Stromal cell of bone marrow (primary cell): ENCODE measurements at regions not wholly inside any gene's neighbourhood (a gene's known extent, or its start where the extent isn't known, plus 50 kb on each side); places are given as distances from the start of the nearest gene placed in this dataset.
"Not testable (repeated sequence)": the region's sequence is repeated elsewhere in the genome, so short reads cannot be mapped to it uniquely, and the experiment has no call there.

Experiments used
- DNase-seq: peaks from one replicate; pipeline ENCODE4 v3.0.0-alpha.2; 2012; ENCODE audit warnings: low read depth

DNA sequence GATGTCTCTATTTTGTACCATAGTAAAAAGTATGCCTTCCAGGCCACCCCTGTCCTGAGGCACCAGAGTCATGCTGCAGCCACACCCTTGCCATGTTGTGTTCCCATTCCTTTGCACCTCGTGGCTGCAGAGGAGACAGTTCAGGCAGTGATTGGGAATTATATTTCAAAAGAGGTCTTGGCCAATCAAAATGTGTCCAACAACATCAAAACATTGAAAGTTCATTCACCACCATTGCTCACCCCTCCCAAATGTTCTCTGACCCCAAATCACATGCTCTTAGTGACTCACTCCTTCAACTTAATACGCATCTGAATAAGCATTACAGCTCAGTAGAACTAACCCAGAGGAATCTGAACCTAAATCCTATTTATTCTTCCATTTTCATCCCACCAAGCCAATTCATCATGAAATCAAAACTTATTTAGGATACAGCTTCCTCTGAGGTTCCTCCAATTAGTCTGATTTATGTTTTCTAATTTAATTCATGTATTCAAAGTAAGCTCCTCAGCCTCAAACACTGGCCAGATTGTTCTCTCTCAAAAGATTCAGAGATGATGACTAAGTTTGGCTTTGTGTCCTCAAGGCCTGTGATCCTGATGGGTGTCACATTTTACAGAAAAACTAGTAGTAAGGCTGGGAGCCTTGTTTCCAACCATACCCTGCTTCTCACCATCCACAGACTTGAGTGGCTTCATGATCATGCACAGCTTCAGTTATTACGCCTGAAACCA is 323.2 kb upstream of the INTU start:
- DNase-seq = peak; percentile 86

- no peak for DNase-seq
Measured at GRCh38 chr4:127311371-127311770, 321.4 kb upstream of the INTU start.

- DNase-seq = no peak
Measured at GRCh38 chr4:127311924-127312323, 320.8 kb upstream of the INTU start.

- no peak for DNase-seq
Measured at GRCh38 chr4:127313767-127314166, 319.0 kb upstream of the INTU start.

GRCh38 chr4:127327491-127327890 is 305.3 kb upstream of the INTU start:
- DNase-seq = no peak

DNA sequence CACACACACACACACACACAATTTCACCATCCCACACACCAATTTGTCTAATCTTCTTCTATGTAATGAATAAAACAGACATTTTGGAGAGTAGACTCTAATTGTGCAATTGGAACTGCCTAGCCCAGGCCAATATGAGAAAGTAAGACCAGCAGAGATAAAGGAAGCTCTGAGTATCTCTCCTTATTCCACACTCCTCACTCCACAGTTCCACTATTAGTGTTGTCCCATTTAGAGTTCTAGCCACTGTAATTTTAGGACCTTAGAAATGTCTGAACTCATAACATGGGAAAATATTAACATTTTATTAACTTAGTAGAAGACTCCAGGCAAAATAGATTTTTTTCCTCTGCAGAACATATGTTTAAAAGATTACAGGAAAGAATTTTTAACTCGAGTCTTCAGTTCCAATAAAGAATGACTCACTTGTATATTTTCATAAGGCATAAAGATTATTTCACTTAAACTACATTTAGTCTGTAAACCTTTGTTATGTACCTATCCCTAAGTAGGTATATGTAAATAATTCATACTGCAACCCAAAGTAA is 297.6 kb upstream of the INTU start:
- DNase-seq = no peak

DNA sequence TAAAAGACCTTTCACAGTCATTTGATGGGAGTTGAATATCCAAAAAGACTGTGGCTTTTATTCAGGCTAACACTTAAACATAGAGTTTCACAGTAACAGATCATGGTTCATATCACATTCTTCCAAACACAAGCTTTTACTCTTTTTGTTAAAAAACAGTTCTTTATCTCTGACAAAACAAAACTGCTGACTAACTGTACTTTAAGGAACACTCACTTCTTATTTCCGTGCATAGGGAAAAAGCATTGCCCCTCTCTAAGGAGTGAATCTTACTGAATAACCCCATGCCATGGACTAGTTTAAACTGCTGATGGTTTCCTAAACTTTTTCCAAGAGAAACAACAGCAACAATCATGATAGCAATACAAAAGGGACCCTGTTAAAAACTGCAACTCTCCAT is 297.0 kb upstream of the INTU start:
- no peak for DNase-seq

DNA sequence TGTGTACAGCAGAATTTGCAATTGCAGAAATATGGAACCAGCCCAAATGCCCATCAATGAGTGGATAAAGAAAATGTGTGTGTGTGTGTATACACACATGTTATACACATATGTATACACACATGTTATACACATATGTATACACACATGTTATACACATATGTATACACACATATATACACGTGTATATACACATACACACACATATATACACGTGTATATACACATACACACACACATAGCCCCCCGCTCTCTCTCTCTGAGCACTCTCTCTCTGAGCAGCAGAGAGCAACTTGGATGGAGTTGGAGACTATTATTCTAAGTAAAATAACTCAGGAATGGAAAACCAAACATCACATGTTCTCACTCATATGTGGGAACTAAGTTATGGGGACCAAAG is 289.6 kb upstream of the INTU start:
- DNase-seq = not testable (repeated sequence)

DNA sequence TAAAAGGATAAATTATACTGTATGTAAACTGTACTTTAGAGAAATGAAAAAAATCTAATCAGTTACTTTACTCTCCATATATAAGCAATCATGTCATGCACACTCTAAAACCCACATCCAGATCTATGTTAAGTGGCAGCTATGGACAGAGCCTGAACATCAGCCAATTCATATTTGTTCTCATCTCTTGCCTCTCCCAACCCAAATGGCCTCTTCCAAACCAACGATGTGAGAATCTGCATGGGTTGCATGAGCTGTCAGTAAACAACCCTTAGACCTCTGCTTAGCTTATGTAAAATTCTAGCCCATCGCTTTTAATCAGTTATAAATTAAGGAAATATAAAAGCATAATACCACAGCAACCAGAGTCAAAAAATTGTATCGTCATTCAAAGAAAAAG is 288.7 kb upstream of the INTU start:
- no peak for DNase-seq

DNA sequence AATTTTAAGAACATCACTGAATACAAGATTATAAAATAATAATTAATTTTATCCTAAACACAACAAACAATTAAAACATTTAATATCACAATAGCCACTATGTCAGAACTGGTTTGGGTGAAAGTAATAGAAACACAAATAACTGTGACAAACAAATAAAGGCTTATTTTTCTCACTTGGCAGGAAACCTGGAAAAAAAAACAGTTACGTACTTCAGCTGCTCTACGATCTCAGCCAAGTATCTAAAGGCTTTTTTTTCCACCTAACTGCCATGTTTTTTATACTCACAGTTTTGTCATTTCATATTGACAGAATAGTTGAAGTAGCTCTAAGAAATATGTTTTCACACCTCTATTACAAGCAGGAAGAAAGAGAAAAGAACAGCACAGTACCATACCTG is 284.8 kb upstream of the INTU start:
- no peak for DNase-seq

GRCh38 chr4:127352220-127353113 is 280.3 kb upstream of the INTU start:
- no peak for DNase-seq

DNA sequence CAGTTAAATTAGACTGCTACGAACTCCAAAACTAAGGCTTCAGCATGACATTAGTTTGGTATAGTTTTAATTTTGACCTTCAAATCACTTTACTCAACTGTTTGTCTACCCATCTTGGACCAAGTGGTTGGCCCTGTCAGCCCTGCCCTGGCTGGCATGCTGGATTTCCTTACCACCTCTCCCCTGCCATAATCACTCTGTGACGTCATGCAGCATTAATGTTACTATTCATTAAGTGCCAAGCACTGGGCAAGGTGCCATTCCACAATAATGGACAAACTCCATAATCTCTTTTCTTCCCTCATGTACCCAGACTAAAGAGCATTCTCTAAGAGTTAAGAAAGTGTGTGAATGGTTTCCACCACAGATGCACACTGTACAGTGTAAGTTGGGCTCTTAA is 277.0 kb upstream of the INTU start:
- DNase-seq = no peak

DNA sequence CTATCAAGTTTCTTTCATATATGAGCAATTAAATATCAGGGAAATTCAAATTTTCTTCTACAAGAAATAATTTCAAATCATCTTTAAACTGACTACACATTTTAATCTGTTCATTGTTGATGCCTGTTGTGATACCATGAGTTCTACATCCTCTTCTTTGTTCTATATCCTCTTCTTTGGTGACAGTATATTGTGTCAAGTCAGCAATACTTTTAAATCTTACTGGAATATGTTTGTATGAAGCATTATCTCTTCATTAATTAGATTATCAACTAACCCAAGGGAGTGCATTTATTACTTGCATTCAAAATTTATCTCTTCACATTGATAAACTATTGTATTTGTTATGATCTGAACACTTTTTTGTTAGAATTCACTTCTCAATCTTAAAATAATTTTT is 275.0 kb upstream of the INTU start:
- DNase-seq = no peak

- no peak for DNase-seq
Measured at GRCh38 chr4:127362686-127363085, 270.1 kb upstream of the INTU start.

DNA sequence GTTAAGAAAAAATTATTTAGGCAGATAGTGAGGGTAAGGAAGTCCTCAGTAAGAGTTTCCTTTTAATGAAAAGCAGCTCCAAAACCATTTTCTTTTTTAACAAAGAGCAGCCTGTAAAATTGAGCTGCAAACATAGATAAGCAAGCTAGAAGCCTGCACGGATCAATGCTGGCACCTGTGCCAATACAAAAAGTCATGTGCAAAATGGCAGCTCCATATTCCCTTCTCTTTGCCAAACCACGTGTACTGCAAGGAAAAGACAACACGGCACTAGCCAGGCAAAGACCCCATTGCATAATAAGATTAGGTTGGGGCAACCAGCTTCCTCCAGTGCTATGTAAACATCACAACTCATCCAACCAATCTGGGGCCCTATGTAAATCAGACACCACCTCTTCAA is 268.4 kb upstream of the INTU start:
- no peak for DNase-seq

- no peak for DNase-seq
Measured at GRCh38 chr4:127364911-127365310, 267.8 kb upstream of the INTU start.

GRCh38 chr4:127370604-127371003 is 262.2 kb upstream of the INTU start:
- DNase-seq = no peak

GRCh38 chr4:127379499-127379898 is 253.3 kb upstream of the INTU start:
- no peak for DNase-seq

DNA sequence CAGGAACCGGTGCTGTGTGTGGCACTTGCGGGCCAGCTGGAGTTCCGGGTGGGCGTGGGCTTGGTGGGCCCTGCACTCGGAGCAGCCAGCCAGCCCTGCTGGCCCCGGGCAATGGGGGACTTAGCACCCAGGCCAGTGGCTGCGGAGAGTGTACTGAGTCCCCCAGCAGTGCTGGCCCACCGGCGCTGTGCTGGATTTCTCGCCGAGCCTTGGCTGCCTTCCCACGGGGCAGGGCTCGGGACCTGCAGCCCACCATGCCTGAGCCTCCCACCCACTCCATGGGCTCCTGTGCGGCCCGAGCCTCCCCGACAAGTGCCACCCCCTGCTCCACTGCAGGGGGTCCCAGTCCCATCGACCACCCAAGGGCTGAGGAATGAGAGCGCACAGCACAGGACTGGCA is 252.8 kb upstream of the INTU start:
- not testable (repeated sequence) for DNase-seq

- no peak for DNase-seq
Measured at GRCh38 chr4:127383666-127384065, 249.1 kb upstream of the INTU start.

- no peak for DNase-seq
Measured at GRCh38 chr4:127394516-127394915, 238.2 kb upstream of the INTU start.

DNA sequence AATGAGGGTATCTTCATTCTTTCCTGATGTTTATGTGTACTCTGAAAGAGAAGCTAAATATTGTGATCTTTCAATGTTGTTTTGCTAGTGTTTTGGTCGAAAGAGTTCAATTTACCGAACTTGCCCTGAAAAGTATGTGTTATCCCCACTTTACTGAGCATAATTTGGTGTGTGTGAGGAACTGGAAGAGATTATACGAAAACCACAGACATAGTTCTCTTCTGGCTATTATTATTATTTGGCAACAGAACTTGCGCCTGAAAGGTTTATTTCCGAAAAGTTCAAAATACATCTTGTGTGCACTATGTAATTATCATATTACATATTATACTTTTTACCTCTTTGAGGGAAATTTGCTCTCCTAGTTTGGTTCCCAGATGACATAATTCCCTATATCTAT is 232.5 kb upstream of the INTU start:
- DNase-seq = no peak

- DNase-seq = peak; percentile 80
Measured at GRCh38 chr4:127400731-127401346, 231.9 kb upstream of the INTU start.
